ENCODE measurements at regions not wholly inside any gene's neighbourhood (a gene's known extent, or its start where the extent isn't known, plus 50 kb on each side); places are given as distances from the start of the nearest gene placed in this dataset.

GRCh38 chr1:4916610-4917009 is 262.2 kb downstream of the AJAP1 start:
- Histone ChIP-seq H3K9me3 (ENCODE audit: control insufficient read depth in 3 of 3, low read length in 3 of 3) (no peaks in the 10 kb centered on the region), H3K36me3 (ENCODE audit: control insufficient read depth in 3 of 3, insufficient read depth in 3 of 3, low read length in 3 of 3) (no peaks in the 10 kb centered on the region), H3K4me3 (ENCODE audit: low read length in 3 of 3) (no peak overlapping the region), H3K27ac (ENCODE audit: low read depth, low read length) (no peak overlapping the region), H3K4me1 (ENCODE audit: control insufficient read depth in 3 of 3, insufficient read depth in 3 of 3, low read length in 3 of 3) (no peaks in the 10 kb centered on the region), H3K27me3 (ENCODE audit: control insufficient read depth in 3 of 3, insufficient read depth in 3 of 3, low read length in 3 of 3) (peaks cover 0 to 4% (median 0%) of the 10 kb centered on the region in 3 donors), H3K9ac (ENCODE audit: low read depth in 1 of 3, low read length in 3 of 3) (no peak overlapping the region)

- Histone ChIP-seq H3K9ac (ENCODE audit: low read depth in 1 of 3, low read length in 3 of 3) (no peak overlapping the region), H3K9me3 (ENCODE audit: control insufficient read depth in 3 of 3, low read length in 3 of 3) (no peaks in the 10 kb centered on the region), H3K27me3 (ENCODE audit: control insufficient read depth in 3 of 3, insufficient read depth in 3 of 3, low read length in 3 of 3) (peaks cover 0 to 4% (median 0%) of the 10 kb centered on the region in 3 donors), H3K36me3 (ENCODE audit: control insufficient read depth in 3 of 3, insufficient read depth in 3 of 3, low read length in 3 of 3) (no peaks in the 10 kb centered on the region), H3K27ac (ENCODE audit: low read depth, low read length) (no peak overlapping the region), H3K4me3 (ENCODE audit: low read length in 3 of 3) (no peak overlapping the region), H3K4me1 (ENCODE audit: control insufficient read depth in 3 of 3, insufficient read depth in 3 of 3, low read length in 3 of 3) (no peaks in the 10 kb centered on the region)
These were observed 260.7 kb downstream of the AJAP1 start for GRCh38 chr1:4915154-4915553.

GRCh38 chr1:4908486-4908885 is 254.1 kb downstream of the AJAP1 start:
- Histone ChIP-seq H3K9ac (ENCODE audit: low read depth in 1 of 3, low read length in 3 of 3) (no peak overlapping the region), H3K27ac (ENCODE audit: low read depth, low read length) (no peak overlapping the region), H3K4me3 (ENCODE audit: low read length in 3 of 3) (no peak overlapping the region), H3K36me3 (ENCODE audit: control insufficient read depth in 3 of 3, insufficient read depth in 3 of 3, low read length in 3 of 3) (no peaks in the 10 kb centered on the region), H3K4me1 (ENCODE audit: control insufficient read depth in 3 of 3, insufficient read depth in 3 of 3, low read length in 3 of 3) (no peaks in the 10 kb centered on the region), H3K27me3 (ENCODE audit: control insufficient read depth in 3 of 3, insufficient read depth in 3 of 3, low read length in 3 of 3) (peaks cover 0 to 1% (median 0%) of the 10 kb centered on the region in 3 donors), H3K9me3 (ENCODE audit: control insufficient read depth in 3 of 3, low read length in 3 of 3) (no peaks in the 10 kb centered on the region)

- Histone ChIP-seq H3K9me3 (ENCODE audit: control insufficient read depth in 3 of 3, low read length in 3 of 3) (peaks cover 0 to 6% (median 2%) of the 10 kb centered on the region in 3 donors), H3K27me3 (ENCODE audit: control insufficient read depth in 3 of 3, insufficient read depth in 3 of 3, low read length in 3 of 3) (peaks cover 0 to 9% (median 0%) of the 10 kb centered on the region in 3 donors), H3K36me3 (ENCODE audit: control insufficient read depth in 3 of 3, insufficient read depth in 3 of 3, low read length in 3 of 3) (no peaks in the 10 kb centered on the region), H3K27ac (ENCODE audit: low read depth, low read length) (no peak overlapping the region), H3K4me1 (ENCODE audit: control insufficient read depth in 3 of 3, insufficient read depth in 3 of 3, low read length in 3 of 3) (no peaks in the 10 kb centered on the region), H3K4me3 (ENCODE audit: low read length in 3 of 3) (no peak overlapping the region), H3K9ac (ENCODE audit: low read depth in 1 of 3, low read length in 3 of 3) (no peak overlapping the region)
These were observed 240.2 kb downstream of the AJAP1 start for GRCh38 chr1:4894566-4894965.

GRCh38 chr1:4880626-4881025 is 226.2 kb downstream of the AJAP1 start:
- no peaks in the 10 kb centered on the region for H3K4me1 ChIP-seq (ENCODE audit: control insufficient read depth in 3 of 3, insufficient read depth in 3 of 3, low read length in 3 of 3)
- H3K9me3 ChIP-seq (ENCODE audit: control insufficient read depth in 3 of 3, low read length in 3 of 3) = no peaks in the 10 kb centered on the region
- no peak overlapping the region for H3K9ac ChIP-seq (ENCODE audit: low read depth in 1 of 3, low read length in 3 of 3)
- H3K27ac ChIP-seq (ENCODE audit: low read depth, low read length) = no peak overlapping the region
- H3K4me3 ChIP-seq (ENCODE audit: low read length in 3 of 3) = no peak overlapping the region
- H3K27me3 ChIP-seq (ENCODE audit: control insufficient read depth in 3 of 3, insufficient read depth in 3 of 3, low read length in 3 of 3) = peaks cover 0 to 10% (median 2%) of the 10 kb centered on the region in 3 donors
- no peaks in the 10 kb centered on the region for H3K36me3 ChIP-seq (ENCODE audit: control insufficient read depth in 3 of 3, insufficient read depth in 3 of 3, low read length in 3 of 3)

- H3K9me3 ChIP-seq (ENCODE audit: control insufficient read depth in 3 of 3, low read length in 3 of 3) = no peaks in the 10 kb centered on the region
- H3K27ac ChIP-seq (ENCODE audit: low read depth, low read length) = no peak overlapping the region
- H3K4me1 ChIP-seq (ENCODE audit: control insufficient read depth in 3 of 3, insufficient read depth in 3 of 3, low read length in 3 of 3) = no peaks in the 10 kb centered on the region
- H3K27me3 ChIP-seq (ENCODE audit: control insufficient read depth in 3 of 3, insufficient read depth in 3 of 3, low read length in 3 of 3) = peaks cover 0 to 10% (median 2%) of the 10 kb centered on the region in 3 donors
- H3K4me3 ChIP-seq (ENCODE audit: low read length in 3 of 3) = no peak overlapping the region
- H3K9ac ChIP-seq (ENCODE audit: low read depth in 1 of 3, low read length in 3 of 3) = no peak overlapping the region
- H3K36me3 ChIP-seq (ENCODE audit: control insufficient read depth in 3 of 3, insufficient read depth in 3 of 3, low read length in 3 of 3) = no peaks in the 10 kb centered on the region
These were observed 223.0 kb downstream of the AJAP1 start for GRCh38 chr1:4877426-4877825.

- Histone ChIP-seq H3K9ac (ENCODE audit: low read depth in 1 of 3, low read length in 3 of 3) (no peak overlapping the region), H3K27ac (ENCODE audit: low read depth, low read length) (no peak overlapping the region), H3K9me3 (ENCODE audit: control insufficient read depth in 3 of 3, low read length in 3 of 3) (no peaks in the 10 kb centered on the region)
These were observed 217.0 kb downstream of the AJAP1 start for GRCh38 chr1:4871373-4871772.

GRCh38 chr1:4868521-4868920 is 214.1 kb downstream of the AJAP1 start:
- H3K9me3 ChIP-seq (ENCODE audit: control insufficient read depth in 3 of 3, low read length in 3 of 3) = no peaks in the 10 kb centered on the region
- no peaks in the 10 kb centered on the region for H3K36me3 ChIP-seq (ENCODE audit: control insufficient read depth in 3 of 3, insufficient read depth in 3 of 3, low read length in 3 of 3)
- no peak overlapping the region for H3K4me3 ChIP-seq (ENCODE audit: low read length in 3 of 3)
- H3K27me3 ChIP-seq (ENCODE audit: control insufficient read depth in 3 of 3, insufficient read depth in 3 of 3, low read length in 3 of 3) = no peaks in the 10 kb centered on the region
- H3K4me1 ChIP-seq (ENCODE audit: control insufficient read depth in 3 of 3, insufficient read depth in 3 of 3, low read length in 3 of 3) = no peaks in the 10 kb centered on the region
- no peak overlapping the region for H3K9ac ChIP-seq (ENCODE audit: low read depth in 1 of 3, low read length in 3 of 3)
- no peak overlapping the region for H3K27ac ChIP-seq (ENCODE audit: low read depth, low read length)

More at GRCh38 chr1:4871373-4871772, 217.0 kb downstream of the AJAP1 start:
- H3K4me3 ChIP-seq (ENCODE audit: low read length in 3 of 3) = no peak overlapping the region
- no peaks in the 10 kb centered on the region for H3K27me3 ChIP-seq (ENCODE audit: control insufficient read depth in 3 of 3, insufficient read depth in 3 of 3, low read length in 3 of 3)
- no peaks in the 10 kb centered on the region for H3K36me3 ChIP-seq (ENCODE audit: control insufficient read depth in 3 of 3, insufficient read depth in 3 of 3, low read length in 3 of 3)
- H3K4me1 ChIP-seq (ENCODE audit: control insufficient read depth in 3 of 3, insufficient read depth in 3 of 3, low read length in 3 of 3) = no peaks in the 10 kb centered on the region

- Histone ChIP-seq H3K9me3 (ENCODE audit: control insufficient read depth in 3 of 3, low read length in 3 of 3) (peaks cover 0 to 3% (median 0%) of the 10 kb centered on the region in 3 donors), H3K36me3 (ENCODE audit: control insufficient read depth in 3 of 3, insufficient read depth in 3 of 3, low read length in 3 of 3) (no peaks in the 10 kb centered on the region), H3K27me3 (ENCODE audit: control insufficient read depth in 3 of 3, insufficient read depth in 3 of 3, low read length in 3 of 3) (peaks cover 0 to 3% (median 0%) of the 10 kb centered on the region in 3 donors), H3K9ac (ENCODE audit: low read depth in 1 of 3, low read length in 3 of 3) (no peak overlapping the region), H3K27ac (ENCODE audit: low read depth, low read length) (no peak overlapping the region), H3K4me3 (ENCODE audit: low read length in 3 of 3) (no peak overlapping the region), H3K4me1 (ENCODE audit: control insufficient read depth in 3 of 3, insufficient read depth in 3 of 3, low read length in 3 of 3) (no peaks in the 10 kb centered on the region)
These were observed 202.0 kb downstream of the AJAP1 start for GRCh38 chr1:4856396-4856795.

- Histone ChIP-seq H3K4me3 (ENCODE audit: low read length in 3 of 3) (no peak overlapping the region), H3K36me3 (ENCODE audit: control insufficient read depth in 3 of 3, insufficient read depth in 3 of 3, low read length in 3 of 3) (no peaks in the 10 kb centered on the region), H3K9ac (ENCODE audit: low read depth in 1 of 3, low read length in 3 of 3) (no peak overlapping the region), H3K9me3 (ENCODE audit: control insufficient read depth in 3 of 3, low read length in 3 of 3) (peaks cover 2 to 4% (median 3%) of the 10 kb centered on the region in 3 donors), H3K4me1 (ENCODE audit: control insufficient read depth in 3 of 3, insufficient read depth in 3 of 3, low read length in 3 of 3) (no peaks in the 10 kb centered on the region), H3K27ac (ENCODE audit: low read depth, low read length) (no peak overlapping the region), H3K27me3 (ENCODE audit: control insufficient read depth in 3 of 3, insufficient read depth in 3 of 3, low read length in 3 of 3) (peaks cover 0 to 3% (median 0%) of the 10 kb centered on the region in 3 donors)
These were observed 200.0 kb downstream of the AJAP1 start for GRCh38 chr1:4854367-4854766.
